Astrocyte (in vitro differentiated cells and primary cell): ENCODE measurements at regions not wholly inside any gene's neighbourhood (a gene's known extent, or its start where the extent isn't known, plus 50 kb on each side); places are given as distances from the start of the nearest gene placed in this dataset.

ENCODE experiments used
- DNase-seq: peaks from one replicate; pipeline ENCODE4 v3.0.0-alpha.2; 2010; ENCODE audit warnings: low read depth
- FAIRE-seq: peaks from 2 replicates; lab custom pipeline; 2011; peaks lifted over from hg19 to GRCh38; lab: Jason Lieb, UNC
- H2AFZ ChIP-seq: 2 replicates; pipeline ENCODE4 v1.6.0; 2012; ENCODE audit warnings: low read depth, low read length, inconsistent platforms
- H3K27ac ChIP-seq: 2 replicates; pipeline ENCODE4 v1.5.1; 2011; ENCODE audit warnings: low read depth, low read length, inconsistent platforms
- H3K27me3 ChIP-seq: 2 replicates; pipeline ENCODE4 v1.6.0; 2011; ENCODE audit warnings: low read length, inconsistent platforms; ENCODE audit not compliant: insufficient read depth
- H3K36me3 ChIP-seq: 2 replicates; pipeline ENCODE4 v1.5.1; 2011; ENCODE audit warnings: low read length, inconsistent platforms; ENCODE audit not compliant: insufficient read depth
- H3K4me1 ChIP-seq: 2 replicates; pipeline ENCODE4 v1.5.1; 2011; ENCODE audit warnings: low read length, inconsistent platforms; ENCODE audit not compliant: insufficient read depth
- H3K4me2 ChIP-seq: 2 replicates; pipeline ENCODE4 v1.6.0; 2012; ENCODE audit warnings: low read length, inconsistent platforms
- H3K4me3 ChIP-seq: 2 replicates; pipeline ENCODE4 v1.5.1; 2011; ENCODE audit warnings: low read depth, mild to moderate bottlenecking, low read length, inconsistent platforms; ENCODE audit not compliant: insufficient read depth
- H3K79me2 ChIP-seq: 2 replicates; pipeline ENCODE4 v1.6.0; 2012; ENCODE audit warnings: mild to moderate bottlenecking, low read length, inconsistent platforms; ENCODE audit not compliant: insufficient read depth
- H3K9ac ChIP-seq: 2 replicates; pipeline ENCODE4 v1.6.0; 2012; ENCODE audit warnings: mild to moderate bottlenecking, low read length, inconsistent platforms
- H3K9me3 ChIP-seq: 2 replicates; pipeline ENCODE4 v1.5.1; 2012; ENCODE audit warnings: low read depth, mild to moderate bottlenecking, low read length, inconsistent platforms; ENCODE audit not compliant: insufficient read depth
- H4K20me1 ChIP-seq: 2 replicates; pipeline ENCODE4 v1.6.0; 2012; ENCODE audit warnings: low read length, inconsistent platforms; ENCODE audit not compliant: insufficient read depth
- H3K27ac Mint-ChIP-seq: one replicate; pipeline ENCODE4 v1.8.0; 2021; ENCODE audit warnings: mild to moderate bottlenecking, mixed read lengths; ENCODE audit not compliant: unreplicated experiment
- H3K27me3 Mint-ChIP-seq: one replicate; pipeline ENCODE4 v1.8.0; 2021; ENCODE audit warnings: low read depth, mixed read lengths; ENCODE audit not compliant: unreplicated experiment
- H3K36me3 Mint-ChIP-seq: one replicate; pipeline ENCODE4 v1.8.0; 2021; ENCODE audit warnings: low read depth, mixed read lengths; ENCODE audit not compliant: unreplicated experiment
- H3K4me1 Mint-ChIP-seq: one replicate; pipeline ENCODE4 v1.8.0; 2021; ENCODE audit warnings: low read depth, mixed read lengths; ENCODE audit not compliant: unreplicated experiment
- H3K4me3 Mint-ChIP-seq: one replicate; pipeline ENCODE4 v1.8.0; 2021; ENCODE audit warnings: mild to moderate bottlenecking, moderate library complexity, mixed read lengths; ENCODE audit not compliant: unreplicated experiment
- H3K9me3 Mint-ChIP-seq: one replicate; pipeline ENCODE4 v1.8.0; 2021; ENCODE audit warnings: mild to moderate bottlenecking, mixed read lengths; ENCODE audit not compliant: unreplicated experiment
- EZH2 ChIP-seq: IDR thresholded peaks from 2 replicates; pipeline ENCODE4 v1.6.1; 2012; ENCODE audit warnings: mild to moderate bottlenecking, low read length, inconsistent platforms; ENCODE audit not compliant: insufficient read depth
- TF ChIP-seq, protein P1 (sequence below): IDR thresholded peaks from 2 replicates; pipeline ENCODE4 v1.5.1; 2011; ENCODE audit warnings: low read depth, mild to moderate bottlenecking, inconsistent platforms, low read length, moderate library complexity; ENCODE audit not compliant: insufficient read depth

GRCh38 chr3:1540686-1541085, 447.9 kb downstream of the CNTN6 start:
- no peak for TF ChIP-seq EZH2
- TF ChIP-seq, protein P1, sequence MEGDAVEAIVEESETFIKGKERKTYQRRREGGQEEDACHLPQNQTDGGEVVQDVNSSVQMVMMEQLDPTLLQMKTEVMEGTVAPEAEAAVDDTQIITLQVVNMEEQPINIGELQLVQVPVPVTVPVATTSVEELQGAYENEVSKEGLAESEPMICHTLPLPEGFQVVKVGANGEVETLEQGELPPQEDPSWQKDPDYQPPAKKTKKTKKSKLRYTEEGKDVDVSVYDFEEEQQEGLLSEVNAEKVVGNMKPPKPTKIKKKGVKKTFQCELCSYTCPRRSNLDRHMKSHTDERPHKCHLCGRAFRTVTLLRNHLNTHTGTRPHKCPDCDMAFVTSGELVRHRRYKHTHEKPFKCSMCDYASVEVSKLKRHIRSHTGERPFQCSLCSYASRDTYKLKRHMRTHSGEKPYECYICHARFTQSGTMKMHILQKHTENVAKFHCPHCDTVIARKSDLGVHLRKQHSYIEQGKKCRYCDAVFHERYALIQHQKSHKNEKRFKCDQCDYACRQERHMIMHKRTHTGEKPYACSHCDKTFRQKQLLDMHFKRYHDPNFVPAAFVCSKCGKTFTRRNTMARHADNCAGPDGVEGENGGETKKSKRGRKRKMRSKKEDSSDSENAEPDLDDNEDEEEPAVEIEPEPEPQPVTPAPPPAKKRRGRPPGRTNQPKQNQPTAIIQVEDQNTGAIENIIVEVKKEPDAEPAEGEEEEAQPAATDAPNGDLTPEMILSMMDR: no peak
- Histone ChIP-seq H3K36me3 (no peaks in the 10 kb centered on the region), H3K9ac (no peak overlapping the region), H2AFZ (no peak overlapping the region), H3K4me3 (no peak overlapping the region), H3K4me2 (no peak overlapping the region), H3K79me2 (no peaks in the 10 kb centered on the region), H4K20me1 (no peaks in the 10 kb centered on the region), H3K9me3 (peaks cover 3% of the 10 kb centered on the region), H3K27me3 (no peaks in the 10 kb centered on the region), H3K27ac (no peak overlapping the region), H3K4me1 (no peaks in the 10 kb centered on the region)
- FAIRE-seq (no peak), DNase-seq (no peak)
- Mint-ChIP-seq H3K27me3 (no peaks in the 10 kb centered on the region), H3K4me1 (no peaks in the 10 kb centered on the region), H3K4me3 (no peak overlapping the region), H3K27ac (no peak overlapping the region), H3K9me3 (no peaks in the 10 kb centered on the region), H3K36me3 (no peaks in the 10 kb centered on the region)

DNA sequence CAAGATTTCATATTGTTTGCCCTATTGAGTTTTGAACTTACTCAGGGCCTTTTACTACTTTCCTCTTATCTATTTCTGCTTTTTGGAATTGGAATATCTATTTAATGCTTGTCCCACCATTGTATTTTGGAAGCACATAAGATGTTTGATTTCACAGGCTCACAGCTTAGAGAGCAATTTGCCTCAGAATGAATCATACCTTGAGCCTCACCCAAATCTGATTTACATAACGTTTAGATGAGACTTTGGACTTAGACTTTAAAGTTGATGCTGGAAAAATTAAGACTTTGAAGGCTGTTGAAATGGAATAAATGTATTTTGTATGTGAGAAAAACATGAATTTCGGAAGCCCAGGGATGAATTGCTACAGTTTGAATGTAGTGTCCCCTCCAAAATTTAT, 458.9 kb downstream of the CNTN6 start:
- no peaks in the 10 kb centered on the region for H3K36me3 Mint-ChIP-seq
- Histone ChIP-seq H3K4me1 (no peaks in the 10 kb centered on the region), H3K4me3 (no peak overlapping the region), H4K20me1 (no peaks in the 10 kb centered on the region), H3K79me2 (no peaks in the 10 kb centered on the region), H3K4me2 (no peak overlapping the region), H2AFZ (no peak overlapping the region), H3K36me3 (no peaks in the 10 kb centered on the region), H3K27me3 (no peaks in the 10 kb centered on the region), H3K9ac (no peak overlapping the region), H3K27ac (no peak overlapping the region), H3K9me3 (no peaks in the 10 kb centered on the region)
- no peak for DNase-seq
- no peak for FAIRE-seq
- H3K9me3 Mint-ChIP-seq: no peaks in the 10 kb centered on the region
- no peak overlapping the region for H3K27ac Mint-ChIP-seq
- H3K4me1 Mint-ChIP-seq: no peaks in the 10 kb centered on the region
- H3K4me3 Mint-ChIP-seq: no peak overlapping the region
- no peaks in the 10 kb centered on the region for H3K27me3 Mint-ChIP-seq
- no peak for TF ChIP-seq EZH2
- TF ChIP-seq, protein P1: no peak

GRCh38 chr3:1552831-1553230, 460.0 kb downstream of the CNTN6 start:
- Histone ChIP-seq H3K79me2 (no peaks in the 10 kb centered on the region), H3K27ac (no peak overlapping the region), H3K4me1 (no peaks in the 10 kb centered on the region), H3K4me2 (no peak overlapping the region), H2AFZ (no peak overlapping the region), H4K20me1 (no peaks in the 10 kb centered on the region), H3K9ac (no peak overlapping the region), H3K27me3 (no peaks in the 10 kb centered on the region), H3K4me3 (no peak overlapping the region), H3K36me3 (no peaks in the 10 kb centered on the region), H3K9me3 (no peaks in the 10 kb centered on the region)
- Mint-ChIP-seq H3K36me3 (no peaks in the 10 kb centered on the region), H3K9me3 (no peaks in the 10 kb centered on the region), H3K4me1 (no peaks in the 10 kb centered on the region), H3K27me3 (no peaks in the 10 kb centered on the region), H3K27ac (no peak overlapping the region), H3K4me3 (no peak overlapping the region)
- FAIRE-seq: no peak
- TF ChIP-seq, protein P1: no peak
- TF ChIP-seq EZH2: no peak
- no peak for DNase-seq
